Dedifferentiated amniotic fluid mesenchymal stem cell (primary cell): ENCODE measurements at regions not wholly inside any gene's neighbourhood (a gene's known extent, or its start where the extent isn't known, plus 50 kb on each side); places are given as distances from the start of the nearest gene placed in this dataset.
"Not testable (repeated sequence)": the region's sequence is repeated elsewhere in the genome, so short reads cannot be mapped to it uniquely, and the experiment has no call there.

Source experiments
- DNase-seq: peaks from one replicate; pipeline ENCODE4 v3.0.0-alpha.2; 2016; ENCODE audit errors: extremely low spot score

DNA sequence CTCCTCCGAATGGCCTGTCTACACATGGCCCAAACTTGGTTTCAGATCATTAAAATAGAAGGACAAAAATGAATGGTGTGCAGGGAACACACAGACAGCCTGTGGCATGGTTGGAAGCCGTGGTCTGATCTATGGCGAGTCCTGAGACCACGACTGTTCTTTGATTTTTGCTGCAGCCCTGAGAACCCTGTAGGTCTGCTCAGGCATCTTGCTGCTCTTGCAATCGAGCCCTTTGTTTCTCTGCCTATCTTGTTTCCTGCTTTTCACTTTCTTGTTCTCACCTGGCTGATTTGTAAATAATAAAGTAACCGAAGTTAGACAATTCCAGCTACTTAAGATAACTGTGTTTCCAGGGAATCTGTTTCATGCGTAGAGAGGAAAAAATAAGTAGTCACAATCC is 54.1 kb upstream of the NBPF9 start:
- not testable (repeated sequence) for DNase-seq

DNA sequence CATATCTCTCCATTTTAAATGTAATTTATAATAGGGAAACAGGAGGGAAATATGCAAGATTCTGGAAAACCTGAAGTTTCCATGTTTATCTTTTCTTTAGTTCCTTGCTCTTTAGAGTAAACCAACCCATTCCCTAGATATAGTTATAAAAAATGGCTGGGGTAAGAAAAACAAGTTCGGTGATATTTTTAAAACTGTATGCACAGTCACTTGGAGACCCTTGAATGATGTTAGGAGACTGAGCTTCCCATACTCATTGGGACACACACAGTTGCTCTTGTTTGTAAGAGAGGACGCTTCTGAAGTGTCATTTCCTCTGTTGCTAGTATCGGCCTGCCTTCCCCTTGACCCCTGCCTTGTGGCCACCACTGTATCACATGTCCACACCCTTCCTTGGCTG is 55.0 kb upstream of the NBPF9 start:
- not testable (repeated sequence) for DNase-seq

DNA sequence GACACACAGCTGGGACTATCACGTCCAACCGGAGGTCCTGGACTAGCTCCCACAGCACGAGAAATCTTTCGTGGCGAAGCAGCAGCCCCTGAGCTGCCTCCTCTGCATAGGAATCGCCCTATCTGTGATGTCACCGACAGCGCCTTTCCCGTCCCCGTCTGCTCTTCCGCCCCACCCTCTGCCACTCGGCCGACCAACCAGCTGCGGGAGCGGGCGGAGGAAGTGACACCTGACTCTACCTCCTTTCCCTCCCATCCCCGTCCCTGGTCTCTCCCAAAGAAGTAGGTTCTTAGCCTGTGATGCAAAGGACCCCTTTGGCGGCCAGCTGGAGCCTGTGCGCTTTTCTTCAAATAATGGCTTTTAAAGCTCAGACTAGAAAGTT is 59.7 kb upstream of the NBPF9 start:
- DNase-seq: not testable (repeated sequence)

DNA sequence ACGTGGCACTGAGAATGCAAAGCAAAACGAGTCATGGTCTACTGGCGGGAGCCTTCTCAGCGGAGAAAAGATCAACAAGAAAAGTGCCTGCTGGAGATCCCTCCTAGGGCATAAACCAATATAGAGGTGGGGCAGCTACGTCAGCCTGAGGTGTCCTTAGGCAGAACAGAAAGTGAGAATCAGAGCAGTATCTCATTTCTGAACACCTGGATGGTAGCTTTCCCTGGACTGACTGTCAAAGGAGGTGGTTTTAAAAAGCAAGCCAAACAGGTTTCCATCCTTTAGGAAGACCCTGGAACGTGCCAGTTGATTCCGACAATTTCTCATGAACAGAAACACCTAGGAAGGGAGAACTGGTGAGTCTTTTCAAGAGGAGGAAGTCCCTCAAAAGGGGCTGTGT is 71.4 kb upstream of the NBPF9 start:
- not testable (repeated sequence) for DNase-seq

DNA sequence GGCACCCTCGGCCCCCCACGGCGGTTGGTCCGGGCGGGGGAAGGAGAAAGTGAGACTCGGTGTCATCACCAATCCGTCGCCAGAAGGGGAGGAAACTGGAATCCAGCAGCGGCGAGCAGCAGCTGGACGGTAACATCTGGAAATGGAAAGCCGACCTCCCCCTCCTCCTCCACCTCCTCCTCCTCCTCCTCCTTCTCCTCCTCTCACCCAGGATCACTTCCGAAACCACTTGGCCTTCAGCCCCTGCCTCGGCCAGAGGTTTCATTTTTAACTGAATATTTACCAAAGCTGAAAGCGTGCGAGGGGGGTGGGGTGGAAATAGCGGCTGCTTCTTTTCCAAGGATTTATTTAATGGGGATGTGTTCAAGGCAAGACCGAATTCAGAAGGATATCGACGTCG is 72.5 kb upstream of the NBPF9 start:
- not testable (repeated sequence) for DNase-seq

DNA sequence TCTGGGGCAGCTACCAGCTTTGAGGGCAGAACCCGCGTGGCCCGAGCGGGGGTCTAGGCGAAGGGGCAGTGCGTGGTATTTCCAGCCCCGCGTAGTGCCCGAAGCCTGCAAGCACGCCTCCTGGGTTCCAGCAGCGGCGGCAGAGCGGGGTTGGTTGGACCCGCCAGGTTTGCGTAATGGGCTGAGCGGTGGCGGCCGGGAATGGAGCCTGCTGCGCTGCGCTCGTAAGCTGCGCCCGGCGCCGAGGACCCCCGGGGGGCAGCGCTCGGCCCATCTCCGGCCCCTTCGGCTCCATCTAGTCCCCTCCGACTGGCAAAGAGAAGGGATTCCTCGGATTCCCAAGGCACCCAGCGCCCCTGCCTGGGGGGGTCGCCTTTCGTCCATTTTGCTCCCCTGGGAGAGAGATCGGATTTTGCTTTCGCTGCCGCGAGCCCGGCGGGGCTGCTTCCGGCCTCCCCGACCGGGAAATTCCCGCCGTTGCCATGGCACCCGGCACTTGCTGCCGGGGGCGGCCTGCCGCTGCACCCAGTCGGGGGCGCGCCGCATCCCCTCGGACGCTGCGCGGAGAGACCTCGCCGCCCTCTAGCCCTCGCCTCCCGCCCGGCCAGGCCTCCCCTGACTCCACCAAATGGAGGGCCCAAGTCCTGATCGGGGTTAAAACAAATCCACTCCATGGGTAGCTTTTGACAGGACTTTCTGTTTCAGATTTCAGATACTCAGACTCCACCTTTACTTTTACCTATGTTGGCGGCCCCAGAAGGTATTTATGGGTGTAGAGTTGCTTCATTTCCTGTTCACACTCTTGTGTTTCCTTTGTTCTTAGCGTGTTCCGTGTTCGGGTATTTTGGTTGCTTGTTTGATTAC is 73.3 kb upstream of the NBPF9 start:
- peak; percentile 14 for DNase-seq

DNA sequence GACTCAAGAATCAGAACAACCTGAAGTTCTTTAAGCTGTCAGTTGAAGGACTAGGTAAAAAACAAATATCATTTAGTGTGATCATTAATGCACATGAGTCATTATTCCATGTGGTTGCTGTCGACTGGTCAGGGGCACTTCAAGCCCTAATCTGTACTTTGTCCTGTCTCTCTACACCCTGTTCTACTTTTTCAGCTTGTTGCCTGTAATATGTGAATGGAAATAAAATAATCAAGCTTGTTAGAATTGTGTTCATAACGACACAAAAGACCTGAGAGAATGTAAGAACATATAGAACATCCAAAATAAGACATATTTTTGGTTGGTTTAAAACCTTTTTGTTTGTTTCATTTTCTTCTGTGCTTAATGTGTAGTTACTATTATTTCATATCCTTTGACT is 87.4 kb upstream of the NBPF9 start:
- not testable (repeated sequence) for DNase-seq

DNA sequence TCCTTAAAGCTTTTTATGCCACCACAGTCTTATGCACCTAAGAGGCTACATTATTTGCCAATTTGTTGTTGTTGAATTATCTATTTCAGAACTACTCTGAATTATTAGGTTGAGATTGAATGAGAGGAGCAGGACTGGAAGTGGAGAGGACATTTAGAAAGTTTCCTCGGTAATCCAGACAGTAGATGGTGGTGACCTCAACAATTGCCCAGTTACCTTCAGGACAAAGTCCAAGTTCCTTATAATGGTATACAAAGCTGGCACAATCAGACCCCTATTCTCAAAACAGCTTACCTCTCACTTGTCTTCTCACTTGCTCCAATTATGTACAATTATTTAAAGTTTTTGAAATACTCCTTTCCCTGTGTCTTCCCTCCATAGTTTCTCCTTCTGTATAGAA is 93.3 kb upstream of the NBPF9 start:
- peak; percentile 13 for DNase-seq

DNA sequence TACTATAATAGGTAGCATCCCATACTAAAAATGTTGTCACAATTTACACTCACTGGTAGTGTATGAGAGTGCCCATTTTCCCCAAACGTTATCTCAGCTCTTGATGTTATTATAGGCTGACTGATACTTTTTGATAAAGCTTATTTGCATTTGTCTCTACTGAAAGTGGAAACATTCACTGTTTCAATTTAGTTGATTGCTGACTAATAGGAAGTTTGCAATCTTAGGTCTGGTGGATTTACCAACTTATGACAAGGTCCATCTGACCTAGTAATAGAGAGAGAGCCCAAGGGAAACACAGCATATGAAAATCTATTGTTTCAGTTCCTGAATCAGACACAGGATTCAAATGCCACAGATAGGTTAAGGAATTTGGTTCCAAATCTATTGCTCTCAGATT is 97.2 kb upstream of the NBPF9 start:
- DNase-seq: peak; percentile 19

DNA sequence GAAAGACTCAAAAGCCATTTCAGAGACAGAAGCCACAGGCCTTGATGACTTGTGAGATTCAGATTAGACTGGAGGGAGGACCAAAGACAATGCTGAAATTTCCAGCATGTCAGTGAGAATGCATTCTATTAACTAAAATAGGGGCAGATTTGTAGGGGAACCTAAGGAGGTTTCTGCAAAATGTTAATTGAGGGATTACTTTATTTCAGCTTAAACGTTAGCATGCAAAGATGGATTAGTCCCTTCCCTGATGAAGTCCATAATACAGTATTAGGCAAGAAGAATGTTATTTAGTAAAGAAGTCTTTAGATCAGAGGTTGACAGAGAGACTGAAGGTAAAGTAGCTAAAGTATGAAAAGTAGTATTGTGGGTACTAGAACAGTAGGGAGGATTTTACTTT is 98.9 kb upstream of the NBPF9 start:
- not testable (repeated sequence) for DNase-seq

DNA sequence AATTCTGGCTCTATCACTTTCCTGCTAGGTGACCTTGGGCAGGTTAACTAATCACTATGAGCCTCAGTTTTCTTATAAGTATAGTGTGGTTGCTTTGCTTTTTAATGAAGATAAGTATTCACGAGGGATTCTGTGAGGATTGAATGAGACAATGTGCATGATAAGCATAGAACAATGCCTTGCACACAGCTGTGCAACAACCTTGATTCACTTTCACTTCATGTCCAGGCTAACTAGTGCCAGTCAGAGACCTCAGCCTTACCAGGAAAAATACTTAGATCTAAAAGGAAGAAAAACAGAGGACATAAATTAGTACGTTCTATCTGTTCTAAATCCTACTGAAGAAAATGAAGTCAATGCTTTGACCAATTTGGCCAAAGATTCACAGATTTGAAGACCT is 101.0 kb upstream of the NBPF9 start:
- DNase-seq: not testable (repeated sequence)

DNA sequence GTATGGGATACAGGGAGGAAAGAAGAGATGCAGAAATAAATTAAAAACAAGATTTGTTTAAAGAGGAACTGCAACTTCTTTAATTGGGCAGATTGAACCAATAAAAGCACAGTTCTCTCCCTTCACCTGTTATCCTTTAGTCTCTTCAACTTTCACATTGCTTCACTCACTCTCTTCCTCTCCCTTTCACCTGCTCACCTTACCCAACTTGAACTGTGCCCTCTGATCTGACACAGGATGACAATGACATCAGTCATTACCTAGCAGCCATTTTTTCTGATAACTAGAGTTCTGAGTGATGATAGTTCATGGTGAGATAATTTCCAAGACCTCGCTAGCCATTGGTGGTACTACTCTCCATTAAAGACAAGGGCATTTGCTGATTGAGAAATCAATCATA is 105.5 kb upstream of the NBPF9 start:
- DNase-seq: not testable (repeated sequence)

DNA sequence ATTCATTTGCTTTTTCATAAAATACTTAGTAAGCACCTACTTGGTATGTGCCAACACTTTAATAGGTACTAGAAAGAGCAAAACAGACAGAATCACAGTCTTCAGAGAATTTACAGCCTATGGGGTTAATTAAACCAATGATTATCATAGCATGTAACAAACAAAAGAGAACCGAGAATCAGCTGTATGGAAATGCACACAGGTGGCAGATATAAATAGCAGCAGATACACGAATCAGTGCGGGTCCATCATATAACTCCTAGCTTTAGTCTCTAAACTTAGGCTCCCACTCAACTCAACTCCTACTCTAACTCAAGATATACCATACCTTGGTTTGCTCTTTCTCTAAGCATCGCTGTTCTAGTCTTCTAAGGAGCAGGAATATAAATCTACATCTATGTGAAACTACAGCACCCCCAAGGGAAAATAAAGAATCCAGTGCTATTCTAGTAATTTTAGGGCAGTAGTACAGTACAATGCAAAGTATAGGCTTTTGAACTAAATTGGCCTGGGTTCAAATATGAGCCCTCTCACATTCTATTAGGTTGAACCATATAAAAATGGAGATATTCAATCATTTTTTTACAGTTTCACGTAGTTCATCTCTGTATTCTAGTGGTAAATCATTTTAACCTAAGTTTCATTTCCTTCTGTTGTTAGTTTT is 108.5 kb upstream of the NBPF9 start:
- not testable (repeated sequence) for DNase-seq

DNA sequence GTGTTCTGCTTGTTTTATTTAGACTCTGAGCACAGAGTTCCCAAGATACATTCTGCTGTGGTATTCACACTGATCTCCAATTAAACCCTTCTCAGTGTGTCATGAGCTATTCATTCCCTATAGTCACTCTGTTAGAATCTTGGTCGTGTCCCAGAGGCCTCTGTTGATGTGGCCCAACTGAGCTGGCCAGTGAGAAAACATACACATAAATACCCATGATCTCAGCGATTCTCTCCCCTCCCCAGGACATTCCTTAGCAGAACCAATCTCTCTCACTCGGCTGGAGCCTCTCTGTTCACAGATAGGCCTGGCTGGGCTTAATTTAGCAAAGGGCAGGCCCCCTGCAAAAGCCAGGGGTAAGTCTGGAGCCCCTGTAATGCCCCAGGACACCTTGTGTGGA is 109.6 kb upstream of the NBPF9 start:
- DNase-seq: not testable (repeated sequence)

DNA sequence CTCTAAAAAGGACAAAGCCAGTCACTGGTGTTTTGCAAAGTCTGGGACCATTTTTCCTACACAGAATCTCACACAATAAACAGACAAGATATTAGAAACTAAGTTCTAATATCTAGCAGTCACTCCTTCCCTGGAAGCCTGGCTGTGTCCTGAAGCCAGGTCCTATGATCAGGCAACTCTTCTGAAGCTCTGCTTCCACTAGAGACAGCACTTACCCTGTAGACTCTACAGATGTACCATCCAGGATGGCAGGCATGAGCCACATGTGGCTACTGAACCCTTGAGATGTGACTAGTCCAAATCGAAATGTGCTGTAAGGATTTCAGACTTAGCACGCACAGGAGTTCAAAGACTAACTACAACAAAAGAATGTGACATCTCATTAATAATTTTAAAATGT is 110.3 kb upstream of the NBPF9 start:
- DNase-seq: not testable (repeated sequence)

DNA sequence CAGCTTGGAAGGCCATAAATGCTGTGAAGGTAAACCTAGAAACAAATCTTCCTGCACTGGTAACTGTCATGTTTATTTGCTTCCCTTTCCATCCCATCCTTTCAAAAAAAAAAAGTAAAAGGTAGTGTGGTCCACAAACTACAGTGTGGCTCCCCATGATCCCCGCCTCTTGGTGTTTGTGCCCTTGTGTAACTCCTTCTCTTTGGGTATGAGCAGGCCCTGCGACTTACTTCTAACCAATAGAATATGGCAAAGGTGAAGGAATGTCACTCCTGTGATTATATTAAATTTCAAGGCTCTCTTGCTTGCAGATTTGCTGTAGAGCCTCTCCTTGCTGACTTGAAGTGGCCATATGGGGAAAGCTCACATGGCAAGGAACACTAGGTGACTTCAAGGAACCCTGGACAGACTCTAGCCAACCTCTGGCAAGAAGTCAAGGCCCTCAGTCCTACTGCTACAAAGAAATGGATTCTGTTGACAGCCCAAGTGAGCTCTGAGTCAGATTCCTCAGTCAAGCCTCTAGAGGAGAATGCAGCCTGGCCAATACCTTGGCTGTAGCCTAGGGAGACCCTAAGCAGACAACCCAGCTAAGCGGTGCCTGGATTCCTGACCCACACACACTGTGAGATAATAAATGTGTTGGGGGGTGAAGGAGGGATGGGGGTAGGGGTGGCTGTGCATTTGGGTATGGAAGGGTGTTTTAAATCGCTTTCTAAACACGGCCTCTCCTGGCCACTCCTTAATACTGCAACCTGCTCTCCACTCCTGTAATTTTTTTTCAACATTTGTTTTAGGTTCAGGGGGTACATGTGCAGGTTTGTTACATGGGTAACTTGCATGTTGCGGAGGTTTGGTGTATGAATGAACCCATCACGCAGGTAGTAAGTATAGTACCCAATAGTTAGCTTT is 115.0 kb upstream of the NBPF9 start:
- DNase-seq: not testable (repeated sequence)

DNA sequence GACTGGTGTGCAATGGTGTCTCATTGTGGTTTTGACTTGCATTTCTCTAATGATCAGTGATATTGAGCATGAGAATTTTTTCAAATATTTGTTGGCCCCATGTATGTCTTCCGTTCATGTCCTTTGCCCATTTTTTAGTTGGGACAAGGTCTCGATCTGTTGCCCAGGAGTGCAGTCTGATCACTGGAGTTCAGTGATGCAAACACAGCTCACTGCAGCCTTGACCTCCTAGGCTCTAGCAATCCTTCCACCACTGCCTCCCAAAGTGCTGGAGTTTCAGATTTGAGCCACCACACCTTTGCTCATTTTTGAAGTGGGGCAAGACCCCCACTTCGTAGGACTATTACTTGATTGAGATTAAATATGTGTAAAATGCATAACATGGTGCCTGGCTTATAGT is 116.2 kb upstream of the NBPF9 start:
- DNase-seq: not testable (repeated sequence)

DNA sequence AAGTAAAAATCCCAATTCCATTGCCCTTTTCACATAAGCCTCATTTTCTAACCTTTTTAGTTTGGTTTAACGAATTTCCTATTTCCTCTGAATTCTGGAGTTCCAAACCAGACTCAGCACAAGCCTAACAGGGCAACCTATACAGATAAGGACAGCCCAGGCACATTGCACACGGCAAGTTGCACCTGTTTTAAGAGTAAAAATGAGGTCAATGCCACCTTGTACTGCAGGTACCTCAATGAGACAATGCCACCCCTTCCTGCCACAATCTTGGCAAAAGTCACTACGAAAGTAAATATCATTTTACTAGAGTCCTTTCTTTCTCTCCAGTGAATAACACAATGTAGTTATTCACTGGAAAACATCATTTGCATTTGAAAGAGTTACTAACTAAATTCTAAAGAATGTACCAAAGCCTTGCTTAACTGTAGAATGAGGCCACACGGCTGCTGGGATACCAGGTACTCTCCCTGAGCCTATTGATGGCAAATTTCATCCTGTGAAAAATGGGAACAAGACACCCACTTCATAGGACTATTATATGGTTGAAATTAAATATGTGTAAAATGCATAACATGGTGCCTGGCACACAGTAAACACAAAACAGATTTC is 117.2 kb upstream of the NBPF9 start:
- not testable (repeated sequence) for DNase-seq

DNA sequence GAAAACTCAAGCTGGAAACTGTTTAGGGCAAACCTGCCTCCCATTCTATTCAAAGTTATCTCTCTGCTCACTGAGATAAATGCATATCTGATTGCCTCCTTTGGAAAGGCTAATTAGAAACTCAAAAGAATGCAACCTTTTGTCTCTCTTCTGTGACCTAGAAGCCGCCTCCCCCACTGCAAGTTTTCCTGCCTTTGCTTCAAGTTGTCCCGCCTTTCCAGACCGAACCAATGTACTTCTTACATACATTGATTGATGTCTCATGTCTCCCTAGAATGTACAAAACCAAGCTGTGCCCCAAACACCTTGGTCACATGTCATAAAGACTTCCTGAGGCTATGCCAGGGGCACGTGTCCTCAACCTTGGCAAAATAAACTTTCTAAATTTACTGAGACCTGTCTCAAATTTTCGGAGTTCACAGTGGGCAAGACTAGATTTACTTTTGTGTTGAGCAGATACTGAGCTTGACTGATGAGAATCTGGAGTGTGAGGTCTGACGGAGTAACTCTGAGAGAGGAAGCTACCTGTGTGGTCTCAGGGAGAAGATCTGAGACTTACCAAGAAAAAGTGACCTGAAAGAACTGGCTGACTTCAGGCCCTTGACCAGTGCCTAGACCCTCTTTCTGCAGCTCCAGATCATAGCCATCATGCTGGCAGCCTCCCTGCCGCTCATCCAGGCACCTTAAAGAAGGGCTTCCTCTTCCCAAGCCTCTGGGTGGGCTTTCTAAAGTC is 124.7 kb upstream of the NBPF9 start:
- DNase-seq: not testable (repeated sequence)

DNA sequence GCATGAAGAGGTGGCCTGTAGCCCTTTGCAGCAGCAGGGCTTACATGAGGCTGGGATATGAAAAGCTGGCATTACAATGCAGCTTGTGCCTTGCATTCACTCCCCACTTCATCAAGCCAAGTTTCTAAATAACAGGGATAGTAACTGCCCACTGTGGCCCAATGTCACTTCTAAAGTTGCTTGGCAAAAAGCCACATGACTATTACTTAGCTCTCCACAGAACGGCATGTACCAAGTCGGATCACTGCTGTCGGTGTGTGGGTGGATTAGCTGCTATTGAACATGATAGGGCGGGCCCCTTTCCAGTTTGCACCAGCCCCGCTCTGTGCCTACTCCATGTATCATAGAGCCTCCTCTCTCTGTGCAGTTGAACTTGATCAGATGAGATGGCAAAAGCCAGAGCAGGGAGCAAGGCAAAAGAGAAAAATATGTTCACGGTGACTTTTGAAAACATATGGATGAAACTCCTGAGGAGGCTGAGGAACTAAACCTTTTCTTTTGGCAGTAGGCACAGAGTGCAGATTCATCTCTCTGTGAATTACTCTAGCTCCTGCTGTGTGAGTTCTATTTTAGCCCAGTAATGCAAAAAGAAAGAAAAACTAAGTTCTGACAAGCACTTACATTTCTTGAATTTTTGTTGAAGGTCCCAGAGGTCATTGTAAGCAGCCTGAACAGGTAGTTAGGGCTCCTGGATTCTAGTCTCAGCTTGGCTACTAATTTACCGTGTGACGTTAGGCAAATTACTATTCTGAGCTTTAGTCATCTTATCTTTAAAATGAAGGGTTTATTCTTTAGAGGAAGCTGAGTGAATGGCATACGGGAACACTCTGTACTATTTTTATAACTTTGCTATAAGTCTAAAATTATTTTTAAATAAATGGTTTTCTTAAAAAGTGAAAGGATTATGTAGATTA is 125.6 kb upstream of the NBPF9 start:
- DNase-seq: not testable (repeated sequence)
